GM21717 (cell line): ENCODE measurements at regions not wholly inside any gene's neighbourhood (a gene's known extent, or its start where the extent isn't known, plus 50 kb on each side); places are given as distances from the start of the nearest gene placed in this dataset.

ENCODE experiments used
- ATAC-seq: cut with Tn5 transposase; IDR thresholded peaks from one replicate; pipeline ENCODE4 v1.9.1; 2021; ENCODE audit warnings: mild to moderate bottlenecking, moderate library complexity; ENCODE audit not compliant: unreplicated experiment

DNA sequence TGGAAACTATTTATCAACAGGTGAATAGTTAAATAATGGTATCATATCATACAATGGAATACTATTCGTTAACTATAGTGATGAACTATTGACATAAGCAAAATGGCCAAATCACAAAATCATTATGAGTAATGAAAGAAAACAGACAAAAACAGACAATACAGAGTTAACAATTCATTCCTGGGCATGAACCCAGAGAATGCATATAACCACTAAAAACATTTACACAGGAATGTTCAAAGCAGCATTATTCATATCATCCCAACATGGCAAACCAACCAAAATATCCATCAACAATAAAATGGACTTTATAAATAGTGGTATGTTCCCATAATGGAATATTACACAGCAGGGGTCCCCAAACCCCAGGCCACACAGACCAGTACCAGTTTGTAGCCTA, 131.2 kb upstream of the CYP1B1 start:
- no peak for ATAC-seq

DNA sequence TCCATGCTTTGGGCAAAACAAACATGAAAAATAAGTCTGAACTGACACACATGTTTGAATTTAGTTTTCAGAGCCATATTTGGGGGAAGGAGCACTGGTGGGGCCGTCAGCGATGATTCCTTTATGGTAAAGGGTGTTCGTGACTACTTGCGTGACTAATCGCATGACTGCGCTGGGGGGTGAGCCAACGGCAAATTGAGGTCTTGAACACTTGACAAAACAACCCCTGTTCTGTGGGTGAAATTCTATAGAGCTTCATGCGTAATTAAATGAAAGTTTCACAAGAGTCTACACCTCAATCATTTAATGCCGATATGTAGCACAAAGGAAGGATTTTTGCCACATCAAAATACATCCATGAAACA, 127.5 kb upstream of the CYP1B1 start:
- ATAC-seq: no peak

GRCh38 chr2:38202713-38203445, 126.9 kb upstream of the CYP1B1 start:
- no peak for ATAC-seq

DNA sequence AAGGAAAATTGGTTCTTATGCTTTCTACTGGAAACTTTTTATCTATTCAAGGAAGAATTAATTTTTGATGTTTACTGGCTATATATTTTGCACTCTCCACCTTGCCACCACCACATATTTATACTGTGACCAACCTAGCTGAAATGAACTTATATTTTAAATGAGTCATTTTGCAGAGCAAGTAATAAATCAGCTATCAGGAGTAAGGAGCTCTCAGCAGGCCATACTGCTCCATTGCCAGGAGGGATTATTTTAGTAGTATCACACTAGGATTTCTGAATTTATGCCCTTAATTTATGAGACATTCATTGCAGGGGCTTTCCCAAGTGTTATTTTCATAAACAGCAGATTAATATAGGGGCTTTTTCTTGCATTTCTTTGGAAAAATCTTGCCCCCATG, 125.8 kb upstream of the CYP1B1 start:
- ATAC-seq: no peak

DNA sequence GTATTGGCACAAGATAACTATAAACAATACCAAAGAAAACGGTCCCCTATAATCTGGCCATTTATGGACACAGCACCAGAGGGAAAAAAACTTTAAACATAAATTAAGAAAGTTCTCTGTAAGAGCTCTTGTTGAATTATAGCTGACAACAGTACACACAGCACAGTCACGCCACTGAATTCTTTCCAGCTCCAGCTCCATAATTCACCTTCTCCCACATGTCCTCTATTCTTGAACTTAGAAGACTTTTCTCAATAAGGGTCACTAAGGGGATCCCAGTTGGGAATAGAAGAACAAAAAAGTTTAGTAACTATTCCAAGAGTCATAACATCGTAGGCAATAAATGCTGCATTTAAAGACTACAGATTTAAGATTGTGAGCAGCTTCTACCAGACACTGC, 124.6 kb upstream of the CYP1B1 start:
- no peak for ATAC-seq

DNA sequence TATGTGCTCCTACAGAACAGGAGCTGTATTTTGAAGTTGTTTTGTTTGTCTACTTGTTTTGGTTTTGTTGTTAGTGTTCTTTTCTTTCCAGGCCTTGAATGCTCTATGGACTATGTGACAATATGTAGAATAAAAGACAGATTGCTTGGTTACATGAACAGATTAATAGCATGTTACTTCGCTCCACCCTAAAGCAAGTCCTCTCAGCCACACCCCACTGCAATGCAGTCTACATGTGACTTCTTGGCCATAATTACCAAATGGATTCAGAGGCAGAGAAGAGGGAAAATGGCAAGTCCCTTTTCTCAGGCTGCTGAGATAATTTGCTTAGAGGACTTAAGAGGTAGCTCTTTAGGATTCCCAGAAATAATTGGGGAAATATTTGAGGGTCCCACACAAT, 123.2 kb upstream of the CYP1B1 start:
- no peak for ATAC-seq

- ATAC-seq: no peak
Measured at GRCh38 chr2:38194751-38195150, 118.8 kb upstream of the CYP1B1 start.

DNA sequence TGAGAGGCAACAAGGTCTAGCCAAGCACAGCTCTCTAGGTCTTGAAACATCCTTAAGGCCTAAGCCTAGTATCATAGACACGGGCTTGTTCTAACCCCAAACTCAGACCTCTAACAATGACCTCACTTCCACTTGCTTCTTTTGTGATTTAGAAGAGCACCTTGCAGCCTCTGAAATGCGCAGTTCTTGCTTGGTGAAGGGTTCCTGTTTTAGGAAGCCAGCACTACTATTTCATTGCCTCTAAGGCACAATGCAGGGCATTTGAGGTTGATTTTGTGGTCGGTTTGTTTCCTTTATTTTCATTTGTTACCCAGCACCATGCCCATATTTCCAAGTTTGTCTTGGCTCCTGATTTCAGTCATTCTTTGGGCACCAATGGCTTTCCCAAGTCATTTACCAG, 117.0 kb upstream of the CYP1B1 start:
- no peak for ATAC-seq

DNA sequence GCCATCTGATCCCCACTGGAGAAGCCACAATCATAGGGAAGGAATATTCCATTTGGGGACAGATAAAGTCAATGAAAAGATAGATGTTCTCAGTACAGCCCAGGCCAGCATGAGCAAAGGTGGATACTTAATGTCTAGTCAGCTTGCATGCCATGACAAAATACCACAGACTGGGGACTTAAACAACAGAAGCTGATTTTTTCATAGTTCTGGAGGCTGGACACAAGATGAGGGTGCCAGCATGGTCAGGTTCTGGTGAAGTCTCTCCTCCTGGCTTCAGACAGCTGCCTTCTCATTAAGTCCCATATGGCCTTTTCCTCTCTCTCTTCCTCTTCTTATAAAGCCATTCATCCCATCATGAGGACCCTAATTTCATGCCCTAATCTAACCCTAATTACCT, 116.1 kb upstream of the CYP1B1 start:
- no peak for ATAC-seq

DNA sequence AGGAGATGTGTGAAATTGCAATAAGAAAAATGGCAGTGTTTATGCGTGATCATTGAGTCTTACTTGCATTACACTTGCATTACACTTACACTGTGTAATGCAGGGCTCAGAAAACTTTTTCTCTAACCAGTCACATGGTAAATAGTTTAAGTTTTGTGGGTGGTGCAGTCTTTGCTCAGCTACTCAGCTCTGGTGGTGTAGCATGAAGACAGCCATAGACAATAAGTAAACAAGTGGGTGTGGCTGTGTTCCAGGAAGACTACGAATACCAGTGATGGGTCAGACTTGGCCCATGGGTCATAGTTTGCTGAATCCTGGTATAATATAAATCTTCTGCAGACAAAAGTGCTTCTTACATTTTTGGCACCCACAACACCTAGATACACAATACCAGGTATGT, 115.6 kb upstream of the CYP1B1 start:
- no peak for ATAC-seq

DNA sequence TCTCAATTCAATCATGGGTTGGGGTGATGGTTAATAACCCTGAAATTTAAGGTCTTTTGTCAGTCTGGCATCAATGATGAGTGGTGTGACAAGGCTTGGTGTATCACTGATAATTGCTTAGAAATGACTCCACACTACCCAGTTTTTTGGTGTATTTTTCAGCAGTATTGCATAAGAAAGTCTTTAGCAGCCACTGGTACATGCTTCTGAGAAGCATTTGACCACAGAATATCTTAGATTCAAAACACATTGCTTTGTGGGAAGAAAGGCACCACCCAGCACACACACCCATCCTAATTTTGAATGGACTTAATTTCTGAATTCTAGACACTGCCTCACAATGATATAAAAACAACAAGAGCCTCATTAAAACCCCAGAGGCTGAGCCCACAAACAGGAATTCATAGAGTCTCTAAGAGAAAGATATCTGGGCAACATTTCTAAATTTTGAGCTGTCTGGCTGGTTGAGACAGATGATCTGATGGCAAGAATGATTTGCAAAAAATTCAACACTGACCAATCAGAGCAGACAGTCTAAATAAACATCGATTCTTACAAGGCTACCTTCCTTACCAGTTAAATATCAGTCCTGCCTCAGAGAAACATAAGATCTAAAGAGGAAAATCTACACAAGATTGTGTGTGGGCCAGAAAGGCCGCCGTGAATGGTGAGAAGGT, 114.7 kb upstream of the CYP1B1 start:
- ATAC-seq: no peak

- no peak for ATAC-seq
Measured at GRCh38 chr2:38187541-38188011, 111.6 kb upstream of the CYP1B1 start.

DNA sequence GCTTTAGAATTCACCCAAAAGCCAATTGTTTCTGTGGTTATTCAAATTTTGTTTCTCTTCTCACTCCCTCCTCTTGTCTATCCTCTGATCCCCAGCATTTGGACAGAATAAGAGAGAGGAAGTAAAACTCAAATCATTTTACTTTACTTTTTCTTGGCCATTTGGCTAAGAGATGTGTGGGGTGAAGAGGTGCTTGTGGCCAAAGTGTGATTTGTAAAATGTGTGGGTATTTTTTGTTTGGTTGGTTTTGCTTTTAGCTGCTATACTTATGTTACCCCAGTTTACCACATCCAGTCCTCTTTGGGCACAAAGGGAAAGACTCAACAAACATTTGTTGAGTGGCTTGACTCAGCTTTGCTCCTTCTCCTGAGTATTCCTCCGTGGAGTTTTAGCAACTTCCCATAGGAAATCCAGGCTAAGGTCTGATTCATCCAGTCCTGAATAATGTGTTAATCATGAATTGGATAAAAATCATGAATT, 109.1 kb upstream of the CYP1B1 start:
- peak; percentile 93 for ATAC-seq

- ATAC-seq: no peak
Measured at GRCh38 chr2:38182492-38183003, 106.6 kb upstream of the CYP1B1 start.

DNA sequence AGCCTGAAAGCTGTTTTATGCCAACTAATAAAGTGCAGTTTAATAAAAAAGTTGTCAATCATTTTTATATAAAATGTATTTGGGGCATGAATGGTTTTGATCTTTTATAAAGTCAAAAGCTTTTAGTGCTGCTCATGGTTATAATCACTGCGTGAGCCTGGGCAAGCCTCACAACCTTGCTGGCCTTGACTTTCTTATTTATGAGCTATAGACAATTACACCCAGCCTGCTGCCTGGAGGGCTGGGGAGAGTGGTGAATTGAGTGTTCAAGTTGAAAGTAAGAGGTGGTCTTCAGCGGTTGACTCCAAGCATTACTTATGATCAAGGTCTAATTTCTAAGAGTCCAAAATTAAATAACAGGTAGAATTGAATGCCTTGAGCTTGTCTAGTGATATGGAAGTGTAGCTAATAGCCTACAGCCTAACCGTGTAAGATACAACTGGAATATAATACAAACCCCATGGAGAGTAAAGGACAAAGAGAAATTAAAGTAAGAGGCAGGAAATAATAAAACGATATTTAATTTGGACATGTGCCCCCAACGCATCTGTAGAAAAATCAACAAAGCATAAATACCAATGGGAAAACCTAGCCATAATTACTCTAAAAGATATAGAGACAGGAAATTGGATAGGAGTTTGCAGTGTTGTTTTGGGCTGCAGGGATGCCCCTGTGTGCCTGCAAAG, 106.0 kb upstream of the CYP1B1 start:
- ATAC-seq: no peak

DNA sequence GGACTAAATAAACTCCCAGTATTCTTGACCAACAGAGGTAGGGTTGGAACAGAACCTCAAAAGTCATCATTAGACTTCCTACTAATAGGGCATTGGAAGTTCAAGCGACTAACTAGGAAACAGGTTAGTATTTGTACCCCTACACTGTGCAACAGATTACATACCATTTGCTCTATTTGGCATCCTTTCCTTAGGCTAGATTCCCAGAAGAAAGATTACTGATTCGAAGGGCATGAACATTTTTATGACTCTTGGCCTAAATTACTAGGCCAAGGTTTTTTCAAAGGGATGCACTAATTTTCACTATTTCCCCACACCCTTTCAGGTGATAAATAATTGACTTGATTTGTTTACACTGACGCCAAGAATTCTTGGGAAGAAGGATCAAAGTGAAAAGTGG, 104.8 kb upstream of the CYP1B1 start:
- no peak for ATAC-seq

- peak; percentile 74 for ATAC-seq
Measured at GRCh38 chr2:38178556-38179419, 102.8 kb upstream of the CYP1B1 start.

DNA sequence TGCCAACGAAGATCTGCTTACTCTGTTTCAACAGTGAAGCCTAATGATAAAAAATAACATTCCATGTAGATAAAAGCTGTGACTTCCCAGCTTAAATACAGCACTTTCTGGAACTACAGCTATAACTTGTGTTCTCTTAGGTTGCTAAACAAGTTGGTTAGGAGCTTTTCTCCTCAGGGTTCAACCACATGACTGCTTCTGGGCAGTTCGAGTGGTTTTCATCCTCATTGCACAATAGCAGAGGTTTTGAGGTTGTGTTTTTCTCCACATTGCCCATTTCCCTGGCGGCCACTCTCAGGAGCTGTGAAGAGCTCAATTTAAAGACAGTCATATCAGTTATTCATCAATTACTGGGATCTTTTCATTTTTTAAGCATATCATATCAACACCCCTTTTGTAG, 102.2 kb upstream of the CYP1B1 start:
- no peak for ATAC-seq

- ATAC-seq: no peak
Measured at GRCh38 chr2:38176619-38177021, 100.7 kb upstream of the CYP1B1 start.

DNA sequence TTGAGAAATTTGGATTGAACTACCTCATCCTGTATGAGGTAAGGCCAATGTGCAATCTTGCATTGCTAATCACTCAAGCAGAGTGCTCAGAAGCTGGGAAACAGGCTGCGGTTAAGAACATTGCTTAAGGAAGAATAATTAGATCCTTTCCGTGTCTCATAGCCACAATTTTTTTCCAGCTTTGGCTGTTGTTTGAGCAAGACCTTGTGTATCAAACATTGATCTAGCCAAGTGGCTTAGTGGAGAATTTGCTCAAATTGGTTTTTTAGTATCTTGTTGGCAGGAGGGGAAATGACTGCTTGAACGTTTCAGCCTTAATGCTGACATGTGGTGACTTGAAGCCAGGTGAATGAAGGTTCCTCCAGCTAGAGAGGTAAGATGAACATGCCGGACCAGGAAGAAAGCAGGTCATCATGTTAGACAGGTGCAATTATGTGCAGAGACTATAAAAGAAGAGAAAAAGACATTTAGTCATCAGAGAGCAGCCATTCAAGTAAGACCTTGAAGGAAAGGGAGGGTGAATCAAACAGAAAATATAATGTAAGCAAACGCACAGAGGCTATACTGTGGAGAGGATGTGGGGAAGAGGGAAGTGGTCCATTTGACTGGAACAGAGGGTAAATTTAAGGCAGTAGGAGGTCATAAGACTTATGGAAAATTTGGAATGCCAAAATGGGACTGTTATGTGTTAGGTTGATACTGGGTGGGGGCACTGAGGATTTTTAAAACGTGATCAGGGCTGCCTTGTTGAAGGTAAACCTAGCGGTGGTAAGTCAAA, 98.9 kb upstream of the CYP1B1 start:
- ATAC-seq: no peak
